WTC11 (cell line): ENCODE measurements at regions not wholly inside any gene's neighbourhood (a gene's known extent, or its start where the extent isn't known, plus 50 kb on each side); places are given as distances from the start of the nearest gene placed in this dataset.

Experiments used
- ATF2 ChIP-seq: sonication (generic); formaldehyde crosslinking; IDR thresholded peaks from 2 replicates; pipeline ENCODE4 v1.8.1; 2022; ENCODE audit warnings: low read depth, missing genetic modification reagents, borderline replicate concordance
- CREB1 ChIP-seq: sonication (generic); formaldehyde crosslinking; IDR thresholded peaks from 2 replicates; pipeline ENCODE4 v1.8.0; 2023; ENCODE audit warnings: mild to moderate bottlenecking, missing genetic modification reagents
- CTCF ChIP-seq: fragments of 200-600 bp; IDR thresholded peaks from 2 replicates; pipeline ENCODE4 v1.8.0; 2022; ENCODE audit warnings: antibody characterized with exemption
- GRHL2 ChIP-seq: fragments of 250-450 bp; sonication (Bioruptor Pico); IDR thresholded peaks from 2 replicates; pipeline ENCODE4 v1.8.0; 2022; ENCODE audit warnings: mild to moderate bottlenecking, moderate library complexity; ENCODE audit not compliant: insufficient replicate concordance, severe bottlenecking
- NFYB ChIP-seq: sonication (generic); formaldehyde crosslinking; conservative IDR thresholded peaks from 2 replicates; pipeline ENCODE4 v1.8.0; 2022; ENCODE audit warnings: low read depth, missing genetic modification reagents
- SP1 ChIP-seq: sonication (generic); formaldehyde crosslinking; conservative IDR thresholded peaks from 2 replicates; pipeline ENCODE4 v1.8.1; 2022; ENCODE audit warnings: missing genetic modification reagents
- STAT6 ChIP-seq: sonication (generic); formaldehyde crosslinking; conservative IDR thresholded peaks from 2 replicates; pipeline ENCODE4 v1.8.1; 2023; ENCODE audit warnings: mild to moderate bottlenecking, low read depth, missing genetic modification reagents, moderate library complexity
- USF2 ChIP-seq: sonication (generic); formaldehyde crosslinking; IDR thresholded peaks from 2 replicates; pipeline ENCODE4 v1.8.1; 2023; ENCODE audit warnings: mild to moderate bottlenecking, missing genetic modification reagents, moderate library complexity
- ZNF232 ChIP-seq: sonication (generic); formaldehyde crosslinking; IDR thresholded peaks from 2 replicates; pipeline ENCODE4 v1.8.0; 2022; ENCODE audit warnings: mild to moderate bottlenecking, missing genetic modification reagents
- ZNF423 ChIP-seq: fragments of 250-450 bp; sonication (Bioruptor Pico); IDR thresholded peaks from 2 replicates; pipeline ENCODE4 v2.1.2; 2022; ENCODE audit warnings: mild to moderate bottlenecking, moderate library complexity
- TF ChIP-seq, protein P1 (sequence below): sonication (generic); formaldehyde crosslinking; conservative IDR thresholded peaks from 2 replicates; pipeline ENCODE4 v1.8.1; 2022; ENCODE audit warnings: mild to moderate bottlenecking, missing genetic modification reagents
- TF ChIP-seq, protein P2 (sequence below): sonication (generic); formaldehyde crosslinking; IDR thresholded peaks from 2 replicates; pipeline ENCODE4 v1.8.1; 2023; ENCODE audit warnings: mild to moderate bottlenecking, moderate library complexity, missing genetic modification reagents

- no peak for TF ChIP-seq CTCF
- TF ChIP-seq, protein P1, sequence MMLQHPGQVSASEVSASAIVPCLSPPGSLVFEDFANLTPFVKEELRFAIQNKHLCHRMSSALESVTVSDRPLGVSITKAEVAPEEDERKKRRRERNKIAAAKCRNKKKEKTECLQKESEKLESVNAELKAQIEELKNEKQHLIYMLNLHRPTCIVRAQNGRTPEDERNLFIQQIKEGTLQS (CRISPR knock-in tag) = no peak
- no peak for TF ChIP-seq NFYB (CRISPR knock-in tag)
- no peak for TF ChIP-seq USF2
- TF ChIP-seq STAT6 (CRISPR knock-in tag) = no peak
- no peak for TF ChIP-seq CREB1
- TF ChIP-seq SP1 (CRISPR knock-in tag) = no peak
- TF ChIP-seq GRHL2 = no peak
- TF ChIP-seq ZNF232 (CRISPR knock-in tag) = no peak
- no peak for TF ChIP-seq ATF2 (CRISPR knock-in tag)
- TF ChIP-seq, protein P2, sequence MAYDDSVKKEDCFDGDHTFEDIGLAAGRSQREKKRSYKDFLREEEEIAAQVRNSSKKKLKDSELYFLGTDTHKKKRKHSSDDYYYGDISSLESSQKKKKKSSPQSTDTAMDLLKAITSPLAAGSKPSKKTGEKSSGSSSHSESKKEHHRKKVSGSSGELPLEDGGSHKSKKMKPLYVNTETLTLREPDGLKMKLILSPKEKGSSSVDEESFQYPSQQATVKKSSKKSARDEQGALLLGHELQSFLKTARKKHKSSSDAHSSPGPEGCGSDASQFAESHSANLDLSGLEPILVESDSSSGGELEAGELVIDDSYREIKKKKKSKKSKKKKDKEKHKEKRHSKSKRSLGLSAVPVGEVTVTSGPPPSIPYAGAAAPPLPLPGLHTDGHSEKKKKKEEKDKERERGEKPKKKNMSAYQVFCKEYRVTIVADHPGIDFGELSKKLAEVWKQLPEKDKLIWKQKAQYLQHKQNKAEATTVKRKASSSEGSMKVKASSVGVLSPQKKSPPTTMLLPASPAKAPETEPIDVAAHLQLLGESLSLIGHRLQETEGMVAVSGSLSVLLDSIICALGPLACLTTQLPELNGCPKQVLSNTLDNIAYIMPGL (CRISPR knock-in tag) = no peak
- peak; percentile 29; the same call in 1 of the 2 replicates for TF ChIP-seq ZNF423
Measured at GRCh38 chr16:51763072-51763661, 612.1 kb upstream of the SALL1 start.
